A549 (cell line): ENCODE measurements at regions not wholly inside any gene's neighbourhood (a gene's known extent, or its start where the extent isn't known, plus 50 kb on each side); places are given as distances from the start of the nearest gene placed in this dataset.

Experiments used
- CEBPB ChIP-seq, 2 experiments: fragments of >200 bp in 1 of 2; sonication (Bioruptor Twin) in 1 of 2; formaldehyde crosslinking in 1 of 2; IDR thresholded peaks; 2 replicates each; pipeline ENCODE4 v1.6.1; 2012 to 2016
- EP300 ChIP-seq, 2 experiments: fragments of >200 bp; sonication (Bioruptor Twin); formaldehyde crosslinking; IDR thresholded peaks; 2 replicates in 1 of 2; 3 replicates in 1 of 2; pipeline ENCODE4 v1.6.1; 2016 to 2017
- HMGXB4 ChIP-seq: fragments of 250-450 bp; sonication (Bioruptor Pico); IDR thresholded peaks from 2 replicates; pipeline ENCODE4 v1.5.0; 2021; ENCODE audit warnings: mild to moderate bottlenecking, moderate library complexity, borderline replicate concordance
- POLR2A ChIP-seq: IDR thresholded peaks from 2 replicates; pipeline ENCODE4 v1.6.1; 2012; ENCODE audit warnings: mild to moderate bottlenecking, low read length
- SMC3 ChIP-seq: fragments of >200 bp; sonication (Bioruptor Twin); formaldehyde crosslinking; IDR thresholded peaks from 3 replicates; pipeline ENCODE4 v1.6.1; 2018; ENCODE audit warnings: inconsistent platforms
- ZC3H11A ChIP-seq: fragments of 450-650 bp; IDR thresholded peaks from 2 replicates; pipeline ENCODE4 v1.6.1; 2014; ENCODE audit warnings: antibody characterized with exemption, mild to moderate bottlenecking
- TF ChIP-seq, protein P1 (sequence below): fragments of >200 bp; sonication (Bioruptor Twin); formaldehyde crosslinking; IDR thresholded peaks from 3 replicates; pipeline ENCODE4 v1.5.1; 2016

- TF ChIP-seq, protein P1, sequence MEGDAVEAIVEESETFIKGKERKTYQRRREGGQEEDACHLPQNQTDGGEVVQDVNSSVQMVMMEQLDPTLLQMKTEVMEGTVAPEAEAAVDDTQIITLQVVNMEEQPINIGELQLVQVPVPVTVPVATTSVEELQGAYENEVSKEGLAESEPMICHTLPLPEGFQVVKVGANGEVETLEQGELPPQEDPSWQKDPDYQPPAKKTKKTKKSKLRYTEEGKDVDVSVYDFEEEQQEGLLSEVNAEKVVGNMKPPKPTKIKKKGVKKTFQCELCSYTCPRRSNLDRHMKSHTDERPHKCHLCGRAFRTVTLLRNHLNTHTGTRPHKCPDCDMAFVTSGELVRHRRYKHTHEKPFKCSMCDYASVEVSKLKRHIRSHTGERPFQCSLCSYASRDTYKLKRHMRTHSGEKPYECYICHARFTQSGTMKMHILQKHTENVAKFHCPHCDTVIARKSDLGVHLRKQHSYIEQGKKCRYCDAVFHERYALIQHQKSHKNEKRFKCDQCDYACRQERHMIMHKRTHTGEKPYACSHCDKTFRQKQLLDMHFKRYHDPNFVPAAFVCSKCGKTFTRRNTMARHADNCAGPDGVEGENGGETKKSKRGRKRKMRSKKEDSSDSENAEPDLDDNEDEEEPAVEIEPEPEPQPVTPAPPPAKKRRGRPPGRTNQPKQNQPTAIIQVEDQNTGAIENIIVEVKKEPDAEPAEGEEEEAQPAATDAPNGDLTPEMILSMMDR, result no peak
- TF ChIP-seq SMC3 (no peak), CEBPB (IDR thresholded peaks at IDR 0.05) (no peak), ZC3H11A (no peak), HMGXB4 (CRISPR knock-in tag) (no peak), POLR2A (no peak), EP300 (IDR thresholded peaks at IDR 0.05) (no peak)
Measured at GRCh38 chr10:29877793-29878491, 181.4 kb downstream of the JCAD start.
